ENCODE measurements at regions not wholly inside any gene's neighbourhood (a gene's known extent, or its start where the extent isn't known, plus 50 kb on each side); places are given as distances from the start of the nearest gene placed in this dataset.

DNA sequence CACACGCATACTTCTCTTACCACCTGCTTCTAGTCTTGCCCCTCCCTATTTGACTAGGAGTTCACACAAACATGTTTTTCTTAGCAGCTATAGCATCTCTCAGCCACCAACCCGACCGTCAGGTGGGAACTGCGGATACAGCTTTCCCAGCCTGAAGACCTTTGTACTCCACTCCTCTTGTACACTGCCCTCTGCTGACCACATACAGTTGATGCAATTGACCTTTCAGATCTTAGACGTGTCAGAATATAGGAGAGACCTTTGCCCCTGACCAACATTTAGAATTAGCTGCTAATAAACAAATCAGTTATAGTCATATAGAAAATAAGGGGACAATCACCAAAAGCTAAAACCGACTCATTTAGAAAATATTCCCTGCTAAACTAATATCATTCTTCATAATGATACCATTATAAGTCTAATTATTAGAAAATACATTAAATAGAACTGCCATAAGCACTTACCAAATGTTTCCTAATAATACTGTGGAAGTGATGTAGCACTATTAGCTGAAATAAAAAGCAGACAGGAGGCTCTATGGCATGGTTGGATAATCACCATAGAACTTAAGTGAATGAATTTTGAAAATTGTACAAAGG is 208.4 kb downstream of the RAD51AP2 start:
- TF ChIP-seq, protein P1, sequence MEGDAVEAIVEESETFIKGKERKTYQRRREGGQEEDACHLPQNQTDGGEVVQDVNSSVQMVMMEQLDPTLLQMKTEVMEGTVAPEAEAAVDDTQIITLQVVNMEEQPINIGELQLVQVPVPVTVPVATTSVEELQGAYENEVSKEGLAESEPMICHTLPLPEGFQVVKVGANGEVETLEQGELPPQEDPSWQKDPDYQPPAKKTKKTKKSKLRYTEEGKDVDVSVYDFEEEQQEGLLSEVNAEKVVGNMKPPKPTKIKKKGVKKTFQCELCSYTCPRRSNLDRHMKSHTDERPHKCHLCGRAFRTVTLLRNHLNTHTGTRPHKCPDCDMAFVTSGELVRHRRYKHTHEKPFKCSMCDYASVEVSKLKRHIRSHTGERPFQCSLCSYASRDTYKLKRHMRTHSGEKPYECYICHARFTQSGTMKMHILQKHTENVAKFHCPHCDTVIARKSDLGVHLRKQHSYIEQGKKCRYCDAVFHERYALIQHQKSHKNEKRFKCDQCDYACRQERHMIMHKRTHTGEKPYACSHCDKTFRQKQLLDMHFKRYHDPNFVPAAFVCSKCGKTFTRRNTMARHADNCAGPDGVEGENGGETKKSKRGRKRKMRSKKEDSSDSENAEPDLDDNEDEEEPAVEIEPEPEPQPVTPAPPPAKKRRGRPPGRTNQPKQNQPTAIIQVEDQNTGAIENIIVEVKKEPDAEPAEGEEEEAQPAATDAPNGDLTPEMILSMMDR (IDR thresholded peaks at IDR 0.05; ENCODE audit: low read length): peak; percentile 84
- no peak for TF ChIP-seq EZH2phosphoT487 (IDR thresholded peaks at IDR 0.05; ENCODE audit: low read length)
